GM23338 (cell line): ENCODE measurements at regions not wholly inside any gene's neighbourhood (a gene's known extent, or its start where the extent isn't known, plus 50 kb on each side); places are given as distances from the start of the nearest gene placed in this dataset.

Experiments
- ATAC-seq: fragments of 200-7000 bp; cut with Tn5 transposase; 3 replicates; pipeline ENCODE4 v1.9.1; 2020
- DNase-seq: peaks from one replicate; pipeline ENCODE4 v3.0.0-alpha.2; 2015; ENCODE audit warnings: low spot score
- H2AFZ ChIP-seq: fragments of 200-600 bp; sonication (generic); 2 replicates; pipeline ENCODE4 v1.8.0; 2016; ENCODE audit warnings: antibody characterized with exemption, mild to moderate bottlenecking, moderate library complexity
- H3F3A ChIP-seq: fragments of 200-600 bp; sonication (generic); replicated peaks from 2 replicates; pipeline ENCODE4 v1.8.0; 2017; ENCODE audit warnings: antibody characterized with exemption, mixed run types, low read depth
- H3K27ac ChIP-seq: fragments of 200-600 bp; sonication (generic); 2 replicates; pipeline ENCODE4 v1.6.1; 2016; ENCODE audit warnings: low read depth
- H3K27me3 ChIP-seq: fragments of 200-600 bp; sonication (generic); 2 replicates; pipeline ENCODE4 v1.8.0; 2016; ENCODE audit warnings: mild to moderate bottlenecking, mixed run types, moderate library complexity; ENCODE audit not compliant: insufficient read depth
- H3K36me3 ChIP-seq: fragments of 200-600 bp; sonication (generic); 2 replicates; pipeline ENCODE4 v1.8.0; 2016; ENCODE audit warnings: mild to moderate bottlenecking; ENCODE audit not compliant: insufficient read depth
- H3K4me1 ChIP-seq: fragments of 200-600 bp; sonication (generic); 2 replicates; pipeline ENCODE4 v1.8.0; 2016; ENCODE audit warnings: mild to moderate bottlenecking, moderate library complexity; ENCODE audit not compliant: insufficient read depth
- H3K4me2 ChIP-seq: fragments of 200-600 bp; sonication (generic); 2 replicates; pipeline ENCODE4 v1.7.1; 2017; ENCODE audit warnings: mixed run types
- H3K4me3 ChIP-seq: fragments of 200-600 bp; sonication (generic); 2 replicates; pipeline ENCODE4 v1.6.1; 2016; ENCODE audit warnings: mixed run types
- H3K79me2 ChIP-seq: fragments of 200-600 bp; sonication (generic); replicated peaks from 2 replicates; pipeline ENCODE4 v1.8.0; 2017; ENCODE audit warnings: mild to moderate bottlenecking; ENCODE audit not compliant: insufficient read depth
- H3K9me2 ChIP-seq: fragments of 200-600 bp; sonication (generic); 2 replicates; pipeline ENCODE4 v1.8.0; 2017; ENCODE audit not compliant: insufficient read depth
- H4K20me1 ChIP-seq: fragments of 200-600 bp; sonication (generic); replicated peaks from 2 replicates; pipeline ENCODE4 v1.8.0; 2017; ENCODE audit warnings: mild to moderate bottlenecking; ENCODE audit not compliant: insufficient read depth
- H3K27ac Mint-ChIP-seq: 2 replicates; pipeline ENCODE4 v1.8.0; 2020; ENCODE audit warnings: inconsistent platforms, mild to moderate bottlenecking, moderate library complexity, mixed read lengths
- H3K27me3 Mint-ChIP-seq: 3 replicates; pipeline ENCODE4 v1.8.0; 2022; ENCODE audit warnings: low read depth, mild to moderate bottlenecking, moderate library complexity, mixed read lengths, inconsistent platforms; ENCODE audit not compliant: insufficient read depth, poor library complexity
- H3K36me3 Mint-ChIP-seq: 3 replicates; pipeline ENCODE4 v1.8.0; 2021; ENCODE audit warnings: low read depth, mild to moderate bottlenecking, inconsistent platforms, moderate library complexity, mixed read lengths
- H3K4me1 Mint-ChIP-seq: 3 replicates; pipeline ENCODE4 v1.8.0; 2020; ENCODE audit warnings: mild to moderate bottlenecking, inconsistent platforms, mixed read lengths
- H3K4me3 Mint-ChIP-seq: 3 replicates; pipeline ENCODE4 v1.8.0; 2021; ENCODE audit warnings: moderate library complexity, mild to moderate bottlenecking, inconsistent platforms, mixed read lengths
- H3K9me3 Mint-ChIP-seq: 3 replicates; pipeline ENCODE4 v1.8.0; 2020; ENCODE audit warnings: moderate library complexity, mild to moderate bottlenecking, inconsistent platforms, mixed read lengths
- CREB1 ChIP-seq: fragments of 250-450 bp; sonication (Bioruptor Pico); IDR thresholded peaks from 2 replicates; pipeline ENCODE4 v1.5.0; 2020; ENCODE audit warnings: low read depth, mild to moderate bottlenecking, moderate library complexity
- EZH2 ChIP-seq: fragments of 200-600 bp; sonication (generic); IDR thresholded peaks from one replicate; pipeline ENCODE4 v1.8.0; 2017; ENCODE audit warnings: antibody characterized with exemption, mild to moderate bottlenecking, low read depth; ENCODE audit not compliant: unreplicated experiment
- JUNB ChIP-seq: IDR thresholded peaks from one replicate; pipeline ENCODE4 v1.6.1; 2016; ENCODE audit warnings: antibody characterized with exemption; ENCODE audit not compliant: unreplicated experiment
- POLR2AphosphoS5 ChIP-seq: IDR thresholded peaks from 2 replicates; pipeline ENCODE4 v1.6.1; 2016; ENCODE audit warnings: antibody characterized with exemption, low read depth
- STAT1 ChIP-seq: IDR thresholded peaks from one replicate; pipeline ENCODE4 v1.6.1; 2016; ENCODE audit warnings: antibody characterized with exemption; ENCODE audit not compliant: unreplicated experiment
- ZNF114 ChIP-seq: fragments of 250-450 bp; sonication (Bioruptor Pico); IDR thresholded peaks from 2 replicates; pipeline ENCODE4 v1.5.0; 2020; ENCODE audit warnings: mild to moderate bottlenecking, moderate library complexity
- TF ChIP-seq, protein P1 (sequence below): IDR thresholded peaks from one replicate; pipeline ENCODE4 v1.6.1; 2018; ENCODE audit warnings: antibody characterized with exemption; ENCODE audit not compliant: unreplicated experiment
- TF ChIP-seq, protein P2 (sequence below), 2 experiments: fragments of 200-600 bp in 1 of 2; sonication (generic) in 1 of 2; conservative IDR thresholded peaks; 2 replicates each; pipeline versions ENCODE4 v1.5.1 to v1.6.1; 2016 to 2017; ENCODE audit warnings: antibody characterized with exemption in 2 of 2, low read depth in 2 of 2, mild to moderate bottlenecking in 2 of 2, moderate library complexity in 1 of 2
- TF ChIP-seq, protein P3 (sequence below): fragments of 250-450 bp; sonication (Bioruptor Pico); IDR thresholded peaks from 2 replicates; pipeline ENCODE4 v1.5.0; 2020; ENCODE audit warnings: mild to moderate bottlenecking, moderate library complexity

DNA sequence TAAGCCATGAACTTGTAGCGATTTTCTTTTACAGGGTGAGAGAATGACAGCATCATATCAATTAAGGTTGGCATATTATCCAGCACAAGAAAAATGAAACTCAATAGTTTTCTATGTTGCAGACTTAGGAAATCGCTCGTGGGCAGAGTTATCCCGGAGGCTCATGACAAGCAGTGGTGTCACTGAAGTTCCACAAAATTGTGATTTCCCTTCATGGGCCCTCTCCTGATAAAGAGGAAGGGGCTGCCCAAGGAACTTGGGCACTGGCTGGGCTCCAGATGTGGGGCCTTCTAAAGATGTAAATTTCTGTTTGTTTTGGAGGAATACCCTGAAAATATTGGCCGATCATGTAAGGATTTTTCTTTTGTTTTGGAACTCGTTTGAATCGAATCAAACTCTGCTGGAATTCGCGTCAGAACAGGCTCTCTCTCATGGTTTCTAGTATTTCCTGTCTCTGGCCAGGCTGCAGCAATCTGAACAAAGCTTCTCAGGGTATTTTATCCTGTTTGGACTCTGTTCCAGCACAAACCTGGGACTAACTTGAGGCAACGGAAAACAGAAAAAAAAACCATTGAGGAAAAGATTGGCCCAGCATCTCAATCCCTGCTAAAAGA, 340.6 kb upstream of the NRP1 start:
- H3K36me3 Mint-ChIP-seq = peaks cover 13% of the 10 kb centered on the region
- H3K9me3 Mint-ChIP-seq = peaks cover 18% of the 10 kb centered on the region
- no peak for DNase-seq
- Histone ChIP-seq H3F3A (no peaks in the 10 kb centered on the region), H3K4me3 (no peak overlapping the region), H3K4me2 (no peak overlapping the region), H4K20me1 (no peaks in the 10 kb centered on the region), H2AFZ (peak overlapping the region; percentile 63; the same call in 1 of the 2 replicates), H3K4me1 (no peaks in the 10 kb centered on the region), H3K9me2 (peaks cover 3% of the 10 kb centered on the region; the same call in 1 of the 2 replicates), H3K36me3 (no peaks in the 10 kb centered on the region), H3K27ac (no peak overlapping the region), H3K79me2 (no peaks in the 10 kb centered on the region), H3K27me3 (no peaks in the 10 kb centered on the region)
- ATAC-seq = no peak
- no peak overlapping the region for H3K27ac Mint-ChIP-seq
- H3K27me3 Mint-ChIP-seq = no peaks in the 10 kb centered on the region
- no peak for TF ChIP-seq CREB1 (CRISPR knock-in tag)
- TF ChIP-seq, protein P1, sequence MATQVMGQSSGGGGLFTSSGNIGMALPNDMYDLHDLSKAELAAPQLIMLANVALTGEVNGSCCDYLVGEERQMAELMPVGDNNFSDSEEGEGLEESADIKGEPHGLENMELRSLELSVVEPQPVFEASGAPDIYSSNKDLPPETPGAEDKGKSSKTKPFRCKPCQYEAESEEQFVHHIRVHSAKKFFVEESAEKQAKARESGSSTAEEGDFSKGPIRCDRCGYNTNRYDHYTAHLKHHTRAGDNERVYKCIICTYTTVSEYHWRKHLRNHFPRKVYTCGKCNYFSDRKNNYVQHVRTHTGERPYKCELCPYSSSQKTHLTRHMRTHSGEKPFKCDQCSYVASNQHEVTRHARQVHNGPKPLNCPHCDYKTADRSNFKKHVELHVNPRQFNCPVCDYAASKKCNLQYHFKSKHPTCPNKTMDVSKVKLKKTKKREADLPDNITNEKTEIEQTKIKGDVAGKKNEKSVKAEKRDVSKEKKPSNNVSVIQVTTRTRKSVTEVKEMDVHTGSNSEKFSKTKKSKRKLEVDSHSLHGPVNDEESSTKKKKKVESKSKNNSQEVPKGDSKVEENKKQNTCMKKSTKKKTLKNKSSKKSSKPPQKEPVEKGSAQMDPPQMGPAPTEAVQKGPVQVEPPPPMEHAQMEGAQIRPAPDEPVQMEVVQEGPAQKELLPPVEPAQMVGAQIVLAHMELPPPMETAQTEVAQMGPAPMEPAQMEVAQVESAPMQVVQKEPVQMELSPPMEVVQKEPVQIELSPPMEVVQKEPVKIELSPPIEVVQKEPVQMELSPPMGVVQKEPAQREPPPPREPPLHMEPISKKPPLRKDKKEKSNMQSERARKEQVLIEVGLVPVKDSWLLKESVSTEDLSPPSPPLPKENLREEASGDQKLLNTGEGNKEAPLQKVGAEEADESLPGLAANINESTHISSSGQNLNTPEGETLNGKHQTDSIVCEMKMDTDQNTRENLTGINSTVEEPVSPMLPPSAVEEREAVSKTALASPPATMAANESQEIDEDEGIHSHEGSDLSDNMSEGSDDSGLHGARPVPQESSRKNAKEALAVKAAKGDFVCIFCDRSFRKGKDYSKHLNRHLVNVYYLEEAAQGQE = no peak
- TF ChIP-seq JUNB = no peak
- no peak for TF ChIP-seq EZH2
- TF ChIP-seq, protein P2, sequence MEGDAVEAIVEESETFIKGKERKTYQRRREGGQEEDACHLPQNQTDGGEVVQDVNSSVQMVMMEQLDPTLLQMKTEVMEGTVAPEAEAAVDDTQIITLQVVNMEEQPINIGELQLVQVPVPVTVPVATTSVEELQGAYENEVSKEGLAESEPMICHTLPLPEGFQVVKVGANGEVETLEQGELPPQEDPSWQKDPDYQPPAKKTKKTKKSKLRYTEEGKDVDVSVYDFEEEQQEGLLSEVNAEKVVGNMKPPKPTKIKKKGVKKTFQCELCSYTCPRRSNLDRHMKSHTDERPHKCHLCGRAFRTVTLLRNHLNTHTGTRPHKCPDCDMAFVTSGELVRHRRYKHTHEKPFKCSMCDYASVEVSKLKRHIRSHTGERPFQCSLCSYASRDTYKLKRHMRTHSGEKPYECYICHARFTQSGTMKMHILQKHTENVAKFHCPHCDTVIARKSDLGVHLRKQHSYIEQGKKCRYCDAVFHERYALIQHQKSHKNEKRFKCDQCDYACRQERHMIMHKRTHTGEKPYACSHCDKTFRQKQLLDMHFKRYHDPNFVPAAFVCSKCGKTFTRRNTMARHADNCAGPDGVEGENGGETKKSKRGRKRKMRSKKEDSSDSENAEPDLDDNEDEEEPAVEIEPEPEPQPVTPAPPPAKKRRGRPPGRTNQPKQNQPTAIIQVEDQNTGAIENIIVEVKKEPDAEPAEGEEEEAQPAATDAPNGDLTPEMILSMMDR (conservative IDR thresholded peaks at IDR 0.05; ENCODE audit: low read depth in 2 of 2) = no peak
- no peak for TF ChIP-seq STAT1
- no peak for TF ChIP-seq POLR2AphosphoS5
- TF ChIP-seq, protein P3, sequence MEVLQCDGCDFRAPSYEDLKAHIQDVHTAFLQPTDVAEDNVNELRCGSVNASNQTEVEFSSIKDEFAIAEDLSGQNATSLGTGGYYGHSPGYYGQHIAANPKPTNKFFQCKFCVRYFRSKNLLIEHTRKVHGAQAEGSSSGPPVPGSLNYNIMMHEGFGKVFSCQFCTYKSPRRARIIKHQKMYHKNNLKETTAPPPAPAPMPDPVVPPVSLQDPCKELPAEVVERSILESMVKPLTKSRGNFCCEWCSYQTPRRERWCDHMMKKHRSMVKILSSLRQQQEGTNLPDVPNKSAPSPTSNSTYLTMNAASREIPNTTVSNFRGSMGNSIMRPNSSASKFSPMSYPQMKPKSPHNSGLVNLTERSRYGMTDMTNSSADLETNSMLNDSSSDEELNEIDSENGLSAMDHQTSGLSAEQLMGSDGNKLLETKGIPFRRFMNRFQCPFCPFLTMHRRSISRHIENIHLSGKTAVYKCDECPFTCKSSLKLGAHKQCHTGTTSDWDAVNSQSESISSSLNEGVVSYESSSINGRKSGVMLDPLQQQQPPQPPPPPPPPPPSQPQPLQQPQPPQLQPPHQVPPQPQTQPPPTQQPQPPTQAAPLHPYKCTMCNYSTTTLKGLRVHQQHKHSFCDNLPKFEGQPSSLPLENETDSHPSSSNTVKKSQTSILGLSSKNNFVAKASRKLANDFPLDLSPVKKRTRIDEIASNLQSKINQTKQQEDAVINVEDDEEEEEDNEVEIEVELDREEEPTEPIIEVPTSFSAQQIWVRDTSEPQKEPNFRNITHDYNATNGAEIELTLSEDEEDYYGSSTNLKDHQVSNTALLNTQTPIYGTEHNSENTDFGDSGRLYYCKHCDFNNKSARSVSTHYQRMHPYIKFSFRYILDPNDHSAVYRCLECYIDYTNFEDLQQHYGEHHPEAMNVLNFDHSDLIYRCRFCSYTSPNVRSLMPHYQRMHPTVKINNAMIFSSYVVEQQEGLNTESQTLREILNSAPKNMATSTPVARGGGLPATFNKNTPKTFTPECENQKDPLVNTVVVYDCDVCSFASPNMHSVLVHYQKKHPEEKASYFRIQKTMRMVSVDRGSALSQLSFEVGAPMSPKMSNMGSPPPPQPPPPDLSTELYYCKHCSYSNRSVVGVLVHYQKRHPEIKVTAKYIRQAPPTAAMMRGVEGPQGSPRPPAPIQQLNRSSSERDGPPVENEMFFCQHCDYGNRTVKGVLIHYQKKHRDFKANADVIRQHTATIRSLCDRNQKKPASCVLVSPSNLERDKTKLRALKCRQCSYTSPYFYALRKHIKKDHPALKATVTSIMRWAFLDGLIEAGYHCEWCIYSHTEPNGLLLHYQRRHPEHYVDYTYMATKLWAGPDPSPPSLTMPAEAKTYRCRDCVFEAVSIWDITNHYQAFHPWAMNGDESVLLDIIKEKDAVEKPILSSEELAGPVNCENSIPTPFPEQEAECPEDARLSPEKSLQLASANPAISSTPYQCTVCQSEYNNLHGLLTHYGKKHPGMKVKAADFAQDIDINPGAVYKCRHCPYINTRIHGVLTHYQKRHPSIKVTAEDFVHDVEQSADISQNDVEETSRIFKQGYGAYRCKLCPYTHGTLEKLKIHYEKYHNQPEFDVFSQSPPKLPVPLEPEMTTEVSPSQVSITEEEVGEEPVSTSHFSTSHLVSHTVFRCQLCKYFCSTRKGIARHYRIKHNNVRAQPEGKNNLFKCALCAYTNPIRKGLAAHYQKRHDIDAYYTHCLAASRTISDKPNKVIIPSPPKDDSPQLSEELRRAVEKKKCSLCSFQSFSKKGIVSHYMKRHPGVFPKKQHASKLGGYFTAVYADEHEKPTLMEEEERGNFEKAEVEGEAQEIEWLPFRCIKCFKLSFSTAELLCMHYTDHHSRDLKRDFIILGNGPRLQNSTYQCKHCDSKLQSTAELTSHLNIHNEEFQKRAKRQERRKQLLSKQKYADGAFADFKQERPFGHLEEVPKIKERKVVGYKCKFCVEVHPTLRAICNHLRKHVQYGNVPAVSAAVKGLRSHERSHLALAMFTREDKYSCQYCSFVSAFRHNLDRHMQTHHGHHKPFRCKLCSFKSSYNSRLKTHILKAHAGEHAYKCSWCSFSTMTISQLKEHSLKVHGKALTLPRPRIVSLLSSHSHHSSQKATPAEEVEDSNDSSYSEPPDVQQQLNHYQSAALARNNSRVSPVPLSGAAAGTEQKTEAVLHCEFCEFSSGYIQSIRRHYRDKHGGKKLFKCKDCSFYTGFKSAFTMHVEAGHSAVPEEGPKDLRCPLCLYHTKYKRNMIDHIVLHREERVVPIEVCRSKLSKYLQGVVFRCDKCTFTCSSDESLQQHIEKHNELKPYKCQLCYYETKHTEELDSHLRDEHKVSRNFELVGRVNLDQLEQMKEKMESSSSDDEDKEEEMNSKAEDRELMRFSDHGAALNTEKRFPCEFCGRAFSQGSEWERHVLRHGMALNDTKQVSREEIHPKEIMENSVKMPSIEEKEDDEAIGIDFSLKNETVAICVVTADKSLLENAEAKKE (CRISPR knock-in tag) = no peak
- no peak for TF ChIP-seq ZNF114 (CRISPR knock-in tag)
- no peak overlapping the region for H3K4me3 Mint-ChIP-seq
- no peaks in the 10 kb centered on the region for H3K4me1 Mint-ChIP-seq
